Tibial artery (tissue), 4 donors: ENCODE measurements at regions not wholly inside any gene's neighbourhood (a gene's known extent, or its start where the extent isn't known, plus 50 kb on each side); places are given as distances from the start of the nearest gene placed in this dataset.

Experiments
- DNase-seq, 2 donors: peaks; one replicate each; pipeline ENCODE4 v3.0.0-alpha.2; 2019
- H3K27ac ChIP-seq, 2 donors: fragments of 200-600 bp; sonication (generic) in 1 of 2; 1 replicate in 1 of 2; 2 replicates in 1 of 2; pipeline ENCODE4 v1.5.1; 2018 to 2019; ENCODE audit warnings: mild to moderate bottlenecking in 1 of 2
- H3K27me3 ChIP-seq, 2 donors: fragments of 200-600 bp; sonication (generic) in 1 of 2; one replicate each; pipeline versions ENCODE4 v1.5.1 to v1.6.0; 2016 to 2019
- H3K36me3 ChIP-seq, 3 donors: fragments of 200-600 bp; sonication (generic) in 2 of 3; one replicate each; pipeline ENCODE4 v1.5.1; 2016 to 2019; ENCODE audit warnings: mild to moderate bottlenecking in 2 of 3
- H3K4me1 ChIP-seq, 4 donors: fragments of 200-600 bp; sonication (generic) in 2 of 4; 1 replicate in 3 of 4; 2 replicates in 1 of 4; pipeline ENCODE4 v1.5.1; 2016 to 2019
- H3K4me3 ChIP-seq, 2 donors: fragments of 200-600 bp; sonication (generic) in 1 of 2; 1 replicate in 1 of 2; 2 replicates in 1 of 2; pipeline ENCODE4 v1.5.1; 2018 to 2019; ENCODE audit warnings: mild to moderate bottlenecking in 2 of 2
- H3K9me3 ChIP-seq, 3 donors: fragments of 200-600 bp; sonication (generic) in 1 of 3; one replicate each; pipeline ENCODE4 v1.5.1; 2016 to 2019
- intact Hi-C: fragments of 100-400 bp; cut with DNase I; formaldehyde crosslinking; loops from one replicate; pipeline ENCODE4 v1.15.0; 2023; ENCODE audit warnings: low total_unique reads
- TF ChIP-seq, protein P1 (sequence below), 2 experiments: fragments of 200-600 bp in 1 of 2; fragments of 450-650 bp in 1 of 2; IDR thresholded peaks; one replicate each; pipeline ENCODE4 v1.5.1; 2017 to 2019; ENCODE audit warnings: antibody characterized with exemption in 2 of 2, mild to moderate bottlenecking in 1 of 2, moderate library complexity in 1 of 2

DNA sequence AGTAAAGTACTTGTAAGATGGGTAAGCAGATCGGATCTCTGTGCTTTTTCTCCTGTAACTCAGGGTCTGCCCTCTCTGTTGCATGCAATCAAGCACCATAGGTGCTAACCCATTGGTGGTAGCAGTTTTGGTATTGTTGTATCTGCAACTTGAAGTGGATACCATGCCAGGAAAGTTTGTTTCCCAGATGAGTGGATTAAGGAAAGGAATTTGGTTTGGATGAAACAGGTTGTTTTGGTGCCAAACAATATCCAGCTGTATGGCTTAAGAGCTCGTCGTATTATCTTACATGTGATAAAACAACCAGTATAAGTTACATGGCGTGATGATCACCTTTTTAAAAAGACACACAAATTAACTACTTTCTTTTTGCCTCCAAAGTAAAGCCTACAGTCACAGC lies 280.9 kb upstream of the TENM3 start:
- H3K27me3 ChIP-seq = no peaks in the 10 kb centered on the region
- no peaks in the 10 kb centered on the region for H3K36me3 ChIP-seq
- intact Hi-C loops = no loop called here
- no peaks in the 10 kb centered on the region for H3K9me3 ChIP-seq
- H3K27ac ChIP-seq = no peak overlapping the region
- no peak for DNase-seq
- H3K4me1 ChIP-seq = peaks cover 0 to under 1% (median 0%) of the 10 kb centered on the region in 4 donors
- H3K4me3 ChIP-seq = no peak overlapping the region
- TF ChIP-seq, protein P1, sequence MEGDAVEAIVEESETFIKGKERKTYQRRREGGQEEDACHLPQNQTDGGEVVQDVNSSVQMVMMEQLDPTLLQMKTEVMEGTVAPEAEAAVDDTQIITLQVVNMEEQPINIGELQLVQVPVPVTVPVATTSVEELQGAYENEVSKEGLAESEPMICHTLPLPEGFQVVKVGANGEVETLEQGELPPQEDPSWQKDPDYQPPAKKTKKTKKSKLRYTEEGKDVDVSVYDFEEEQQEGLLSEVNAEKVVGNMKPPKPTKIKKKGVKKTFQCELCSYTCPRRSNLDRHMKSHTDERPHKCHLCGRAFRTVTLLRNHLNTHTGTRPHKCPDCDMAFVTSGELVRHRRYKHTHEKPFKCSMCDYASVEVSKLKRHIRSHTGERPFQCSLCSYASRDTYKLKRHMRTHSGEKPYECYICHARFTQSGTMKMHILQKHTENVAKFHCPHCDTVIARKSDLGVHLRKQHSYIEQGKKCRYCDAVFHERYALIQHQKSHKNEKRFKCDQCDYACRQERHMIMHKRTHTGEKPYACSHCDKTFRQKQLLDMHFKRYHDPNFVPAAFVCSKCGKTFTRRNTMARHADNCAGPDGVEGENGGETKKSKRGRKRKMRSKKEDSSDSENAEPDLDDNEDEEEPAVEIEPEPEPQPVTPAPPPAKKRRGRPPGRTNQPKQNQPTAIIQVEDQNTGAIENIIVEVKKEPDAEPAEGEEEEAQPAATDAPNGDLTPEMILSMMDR (IDR thresholded peaks at IDR 0.05) = no peak

DNA sequence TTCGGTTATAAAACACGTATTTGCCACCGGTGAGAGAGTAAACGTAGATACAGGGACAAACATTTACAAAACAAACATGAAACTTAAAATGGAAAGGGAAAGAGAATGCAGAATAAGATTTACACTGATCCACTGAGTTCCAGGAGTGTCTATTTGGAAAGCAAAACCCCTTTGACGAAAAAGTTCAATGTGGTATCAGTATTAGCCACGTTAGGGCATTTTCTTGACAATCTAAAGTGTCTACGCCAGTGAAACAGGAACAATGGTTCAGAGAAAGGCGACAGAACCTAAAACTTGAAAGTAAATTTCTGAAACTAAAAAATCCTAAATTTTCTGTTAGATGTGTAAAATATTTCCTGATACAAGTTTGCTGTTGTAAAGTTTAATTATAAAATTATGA lies 278.5 kb upstream of the TENM3 start:
- DNase-seq = no peak
- Histone ChIP-seq H3K27ac (no peak overlapping the region), H3K36me3 (no peaks in the 10 kb centered on the region), H3K4me3 (no peak overlapping the region), H3K9me3 (no peaks in the 10 kb centered on the region), H3K4me1 (no peaks in the 10 kb centered on the region), H3K27me3 (no peaks in the 10 kb centered on the region)
- intact Hi-C loops = no loop called here
- TF ChIP-seq, protein P1 (IDR thresholded peaks at IDR 0.05) = no peak

DNA sequence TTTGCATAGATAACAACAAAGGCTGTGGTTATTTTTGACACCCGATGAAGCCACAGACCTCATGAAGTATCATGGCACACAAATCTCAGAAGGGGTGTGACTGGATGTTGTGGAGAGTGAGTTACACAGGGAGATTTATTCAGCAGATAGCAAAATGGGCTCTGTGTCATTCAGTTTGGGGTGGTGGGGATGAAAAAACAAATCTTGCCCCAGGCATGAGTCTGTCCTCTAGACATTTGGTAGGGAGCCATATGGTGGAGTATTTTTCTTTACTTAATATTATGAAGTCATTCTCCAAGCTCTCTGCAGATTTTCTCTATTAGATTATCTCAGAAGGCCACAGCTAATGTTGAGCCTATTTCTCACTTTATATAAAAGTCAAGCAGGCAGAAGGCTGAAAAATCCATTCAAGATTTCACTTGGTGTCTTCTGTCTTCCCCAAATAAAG lies 277.1 kb upstream of the TENM3 start:
- Histone ChIP-seq H3K36me3 (no peaks in the 10 kb centered on the region), H3K4me1 (no peaks in the 10 kb centered on the region), H3K27ac (no peak overlapping the region), H3K4me3 (no peak overlapping the region), H3K27me3 (no peaks in the 10 kb centered on the region), H3K9me3 (no peaks in the 10 kb centered on the region)
- intact Hi-C loops = no loop called here
- no peak for DNase-seq
- TF ChIP-seq, protein P1 (IDR thresholded peaks at IDR 0.05) = no peak

DNA sequence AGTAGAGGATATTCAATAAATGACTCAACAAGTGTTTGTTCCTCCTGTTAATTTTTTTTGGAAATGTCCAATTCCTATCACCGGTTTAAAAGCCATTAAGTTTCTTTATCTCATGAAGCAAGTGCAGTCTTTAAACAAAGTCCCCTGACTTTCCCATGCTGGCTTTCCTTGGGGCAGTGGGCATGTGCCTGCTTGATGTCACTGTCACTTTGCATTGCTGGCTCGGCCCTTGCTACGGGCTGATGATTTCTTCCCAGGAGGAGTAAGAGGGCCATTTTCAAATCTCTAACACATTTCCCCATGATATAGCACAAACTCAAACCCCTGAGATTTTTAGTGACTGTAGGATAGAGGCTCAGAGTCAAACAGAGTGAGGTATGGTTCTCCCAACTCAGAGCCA lies 275.8 kb upstream of the TENM3 start:
- no peaks in the 10 kb centered on the region for H3K4me1 ChIP-seq
- H3K4me3 ChIP-seq = no peak overlapping the region
- TF ChIP-seq, protein P1 (IDR thresholded peaks at IDR 0.05) = no peak
- H3K27ac ChIP-seq = no peak overlapping the region
- no peaks in the 10 kb centered on the region for H3K9me3 ChIP-seq
- no peaks in the 10 kb centered on the region for H3K36me3 ChIP-seq
- no peaks in the 10 kb centered on the region for H3K27me3 ChIP-seq
- DNase-seq = no peak
- intact Hi-C loops = no loop called here

DNA sequence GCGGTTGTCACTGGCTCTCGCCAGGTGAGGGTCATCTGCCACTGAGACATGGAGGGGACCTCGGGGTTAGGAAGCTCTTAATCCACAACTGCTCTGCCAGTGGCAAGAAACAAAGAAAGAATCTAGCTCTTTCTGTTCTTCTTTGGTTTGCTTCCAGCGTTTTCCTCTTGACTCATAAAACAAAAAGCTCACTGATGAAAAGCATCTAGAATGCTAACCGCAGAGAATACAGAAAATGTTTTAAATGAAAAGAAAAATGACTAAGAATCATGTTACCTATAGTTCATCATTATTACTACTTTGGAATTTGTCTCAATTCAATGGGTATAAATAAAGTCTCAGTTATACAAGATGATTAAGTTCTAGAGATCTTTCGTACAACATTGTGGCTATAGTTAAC lies 274.8 kb upstream of the TENM3 start:
- TF ChIP-seq, protein P1 (IDR thresholded peaks at IDR 0.05) = no peak
- Histone ChIP-seq H3K9me3 (no peaks in the 10 kb centered on the region), H3K27ac (no peak overlapping the region), H3K4me1 (no peaks in the 10 kb centered on the region), H3K27me3 (no peaks in the 10 kb centered on the region), H3K36me3 (no peaks in the 10 kb centered on the region), H3K4me3 (no peak overlapping the region)
- intact Hi-C loops = no loop called here
- DNase-seq = no peak

DNA sequence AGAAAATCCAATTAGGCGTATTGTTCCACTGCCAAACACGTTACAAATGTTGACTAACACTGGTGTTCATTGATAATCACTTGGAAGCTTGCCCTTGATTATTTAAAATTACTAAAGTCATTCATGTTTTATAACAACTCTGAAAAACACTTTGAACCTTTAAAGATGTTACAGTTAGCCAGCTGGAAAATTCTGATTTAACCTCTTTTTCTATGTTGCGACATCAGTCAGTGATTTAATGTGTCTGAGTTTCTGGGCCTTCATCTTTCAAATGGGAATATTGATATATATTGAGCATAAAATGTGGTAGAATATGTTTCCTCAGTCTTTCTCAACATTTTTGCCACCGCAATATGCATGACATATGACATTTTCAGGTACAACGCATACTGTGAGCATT lies 274.1 kb upstream of the TENM3 start:
- DNase-seq = no peak
- TF ChIP-seq, protein P1 (IDR thresholded peaks at IDR 0.05) = no peak
- H3K4me3 ChIP-seq = no peak overlapping the region
- H3K4me1 ChIP-seq = no peaks in the 10 kb centered on the region
- no peaks in the 10 kb centered on the region for H3K9me3 ChIP-seq
- H3K36me3 ChIP-seq = no peaks in the 10 kb centered on the region
- H3K27ac ChIP-seq = no peak overlapping the region
- intact Hi-C loops = no loop called here
- no peaks in the 10 kb centered on the region for H3K27me3 ChIP-seq
